Right ventricle myocardium superior (tissue), 1 donor: ENCODE measurements at regions not wholly inside any gene's neighbourhood (a gene's known extent, or its start where the extent isn't known, plus 50 kb on each side); places are given as distances from the start of the nearest gene placed in this dataset.

Source experiments
- ATAC-seq: fragments of 200-7000 bp; cut with Tn5 transposase; one replicate; pipeline ENCODE4 v1.9.1; 2020; ENCODE audit warnings: mild to moderate bottlenecking; ENCODE audit not compliant: poor library complexity
- DNase-seq: peaks from one replicate; pipeline ENCODE4 v3.0.0-alpha.2; 2020
- intact Hi-C: fragments of 100-400 bp; cut with DNase I; formaldehyde crosslinking; loops from one replicate; pipeline ENCODE4 v1.11.2; 2022
- donor health status: DM: no; HTN: yes; CAD: no; lungs with severe emphysema.

DNA sequence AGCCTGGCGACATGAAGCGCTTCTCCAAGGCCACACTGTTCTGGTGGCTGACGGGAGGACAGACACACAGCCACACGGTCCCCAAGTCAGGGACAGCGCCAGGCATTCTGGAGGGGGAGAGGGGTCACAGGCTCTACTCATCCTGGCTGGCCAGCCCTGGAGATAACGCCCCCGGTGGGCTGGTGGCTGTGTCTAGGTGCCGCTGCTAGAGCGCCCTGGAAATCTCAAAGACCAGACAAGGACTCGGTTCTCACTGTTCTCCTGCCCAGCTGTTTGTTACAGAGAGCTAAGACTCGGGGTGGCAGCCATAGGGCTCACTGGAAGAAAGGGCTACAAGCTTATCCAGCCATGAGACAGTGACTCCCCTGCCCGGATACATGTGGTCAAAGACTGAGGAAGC lies 72.0 kb downstream of the KCNF1 start:
- peak; percentile 3 for ATAC-seq
- intact Hi-C loops = no loop called here
- DNase-seq = no peak

DNA sequence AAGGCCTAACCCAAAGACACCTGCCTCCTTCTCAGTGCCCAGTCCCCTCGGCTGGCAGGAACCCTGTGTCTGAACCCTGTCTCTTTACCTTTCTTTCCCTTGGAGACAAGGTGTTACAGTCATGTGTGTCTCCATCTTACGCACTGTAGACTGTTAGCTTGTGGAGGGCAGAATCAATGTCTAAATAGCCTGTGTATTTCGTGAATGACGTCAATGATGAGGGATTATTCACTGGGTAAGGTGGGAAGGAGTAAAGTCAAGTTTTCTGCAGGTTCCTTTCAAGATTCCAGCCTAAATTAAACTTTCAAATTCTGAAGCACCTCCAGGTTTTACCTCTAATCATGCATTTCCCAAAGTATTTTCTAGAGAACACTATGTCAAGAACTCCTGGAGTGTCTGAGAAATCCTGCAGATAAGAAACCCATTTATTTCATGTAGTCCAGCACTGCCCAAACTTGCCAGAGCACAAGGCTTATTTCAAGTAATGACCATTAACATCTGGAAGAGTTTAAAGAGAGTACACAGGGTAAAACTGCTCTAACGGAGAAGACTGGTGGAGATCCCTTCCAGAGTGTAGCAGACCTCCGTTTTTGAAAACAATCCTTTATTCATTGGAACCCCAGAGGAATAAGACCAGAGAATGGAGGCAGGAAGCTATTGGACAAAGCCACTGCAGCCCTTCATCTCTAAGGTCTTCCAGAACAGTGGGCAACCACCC lies 72.8 kb downstream of the KCNF1 start:
- intact Hi-C loops = no loop called here
- DNase-seq = no peak
- peak; percentile 54 for ATAC-seq

DNA sequence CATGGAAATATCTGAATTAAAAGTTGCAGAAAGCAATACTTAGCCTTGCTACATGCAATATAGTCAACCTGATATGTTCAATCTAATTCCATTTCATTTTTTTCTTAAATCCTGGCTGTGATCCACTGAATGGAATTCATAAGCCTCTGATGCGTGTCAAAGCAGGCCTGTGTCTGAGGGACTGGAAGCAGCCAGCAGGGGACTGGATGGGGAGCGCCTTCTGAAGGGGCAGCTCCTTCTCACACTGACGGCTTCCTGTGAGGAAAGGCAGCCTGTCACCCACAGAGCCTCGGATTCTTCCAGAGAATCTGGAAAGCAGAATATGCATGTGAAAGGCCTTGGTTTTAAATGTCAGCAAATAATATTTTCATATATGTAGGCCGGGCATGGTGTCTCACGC lies 73.5 kb downstream of the KCNF1 start:
- intact Hi-C loops = no loop called here
- no peak for DNase-seq
- ATAC-seq = no peak

DNA sequence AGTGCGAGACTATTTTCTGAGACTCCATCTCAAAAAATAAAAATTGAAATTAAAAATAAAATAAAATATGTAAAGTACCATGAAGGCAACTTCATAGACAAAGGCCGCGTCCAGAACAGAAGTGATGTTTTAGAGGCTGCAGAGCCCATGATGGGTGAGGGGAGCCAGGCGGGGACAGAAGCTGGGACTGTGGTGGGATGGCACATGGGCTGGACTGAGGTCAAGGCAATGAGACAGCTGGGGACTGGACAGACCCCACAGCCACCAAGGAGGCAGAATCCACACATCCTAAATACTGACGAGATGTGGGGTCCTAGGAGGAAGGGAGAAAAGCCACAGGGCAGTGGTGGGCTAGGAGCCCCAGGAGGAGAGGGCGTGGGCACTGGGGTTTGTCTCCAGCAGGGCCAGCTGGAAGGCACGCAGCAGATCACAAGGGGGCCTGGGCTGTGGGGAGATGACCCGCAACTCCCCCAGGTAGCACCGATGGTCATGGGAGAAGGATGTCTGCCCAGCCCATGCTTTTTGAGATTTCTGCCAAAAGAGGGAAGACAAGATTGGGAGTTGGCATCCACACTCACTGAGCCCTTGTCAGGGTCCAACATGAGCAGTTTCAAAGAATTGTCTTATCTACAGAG lies 74.3 kb downstream of the KCNF1 start:
- DNase-seq = no peak
- intact Hi-C loops = no loop called here
- no peak for ATAC-seq

DNA sequence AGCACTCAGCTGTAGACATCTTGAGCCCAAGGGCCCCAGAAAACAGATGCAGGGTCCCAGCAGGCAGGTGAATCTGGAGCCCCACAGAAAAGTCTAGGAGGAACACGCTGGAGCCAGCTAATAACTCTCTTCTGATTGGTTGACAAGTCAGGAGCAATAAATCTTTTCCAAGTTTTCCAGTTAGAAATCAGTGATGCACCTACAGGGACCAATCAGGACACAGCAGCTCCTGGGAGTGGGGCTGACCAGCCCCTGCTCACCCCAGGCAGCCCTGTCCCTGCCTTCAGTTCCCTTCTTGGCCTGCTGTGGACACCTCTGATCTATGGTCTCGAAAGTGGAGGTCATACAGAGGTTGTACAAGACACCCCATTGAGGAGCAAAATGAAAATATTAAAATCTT lies 75.7 kb downstream of the KCNF1 start:
- ATAC-seq (no peak), DNase-seq (no peak)
- intact Hi-C loops = no loop called here

DNA sequence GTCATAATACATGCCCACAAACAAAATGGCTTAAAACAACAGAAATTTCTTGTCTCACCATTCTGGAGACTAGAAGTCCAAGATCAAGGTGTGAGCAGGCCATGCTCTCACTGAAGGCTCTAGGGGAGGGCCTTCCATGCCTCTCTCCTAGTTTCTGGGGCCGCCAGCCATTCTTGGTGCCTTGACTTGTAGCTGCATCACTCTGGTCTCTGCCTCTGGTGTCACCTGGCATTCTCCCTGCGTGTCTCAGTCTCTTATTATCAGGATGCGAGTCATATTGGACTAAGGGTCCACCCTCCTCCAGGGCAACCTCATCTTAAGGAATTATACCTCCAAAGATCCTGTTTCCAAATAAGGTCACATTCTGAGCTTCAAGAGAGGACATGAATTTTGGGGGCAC lies 76.1 kb downstream of the KCNF1 start:
- intact Hi-C loops = no loop called here
- DNase-seq = no peak
- ATAC-seq = no peak

DNA sequence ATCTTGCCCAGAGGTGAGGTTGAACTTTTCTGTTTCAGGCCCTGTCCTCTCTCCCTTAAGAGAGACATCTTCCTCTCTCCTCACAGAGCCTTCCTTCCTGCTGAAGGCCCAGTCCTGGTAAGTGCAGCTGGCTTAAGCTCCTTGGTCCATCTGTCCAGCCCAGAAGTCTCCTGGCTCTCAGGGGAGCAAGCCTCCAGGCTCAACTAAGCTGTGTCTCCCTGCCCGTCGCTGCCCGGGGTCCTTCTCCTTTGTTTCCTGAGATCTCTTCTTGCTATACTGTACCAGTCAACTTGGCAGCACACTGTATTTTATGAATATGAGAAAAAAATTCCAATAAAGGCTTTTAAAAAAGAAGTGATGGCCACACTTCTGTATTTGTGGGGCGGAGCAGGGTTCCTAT lies 77.4 kb downstream of the KCNF1 start:
- intact Hi-C loops = no loop called here

DNA sequence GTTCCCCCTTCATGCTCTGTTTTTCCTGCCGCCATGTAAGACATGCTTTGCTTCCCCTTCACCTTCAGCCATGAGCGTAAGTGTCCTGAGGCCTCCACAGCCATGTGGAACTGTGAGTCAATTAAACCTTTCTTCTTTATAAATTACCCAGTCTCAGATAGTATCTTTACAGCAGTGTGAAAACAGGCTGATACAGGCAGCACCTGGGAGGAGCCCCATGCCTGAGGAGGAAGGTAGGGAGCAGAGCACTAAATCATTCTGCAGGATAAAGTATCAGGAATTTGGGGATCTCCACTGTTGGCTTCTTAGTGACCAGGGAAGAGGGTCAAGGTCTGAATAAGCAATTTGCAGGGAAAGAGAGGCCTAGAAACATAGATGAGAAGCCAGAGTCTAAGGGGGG lies 78.0 kb downstream of the KCNF1 start:
- DNase-seq = no peak
- ATAC-seq = no peak
- intact Hi-C loops = no loop called here

More for the DNA sequence above, 77.4 kb downstream of the KCNF1 start:
- DNase-seq (no peak), ATAC-seq (no peak)

DNA sequence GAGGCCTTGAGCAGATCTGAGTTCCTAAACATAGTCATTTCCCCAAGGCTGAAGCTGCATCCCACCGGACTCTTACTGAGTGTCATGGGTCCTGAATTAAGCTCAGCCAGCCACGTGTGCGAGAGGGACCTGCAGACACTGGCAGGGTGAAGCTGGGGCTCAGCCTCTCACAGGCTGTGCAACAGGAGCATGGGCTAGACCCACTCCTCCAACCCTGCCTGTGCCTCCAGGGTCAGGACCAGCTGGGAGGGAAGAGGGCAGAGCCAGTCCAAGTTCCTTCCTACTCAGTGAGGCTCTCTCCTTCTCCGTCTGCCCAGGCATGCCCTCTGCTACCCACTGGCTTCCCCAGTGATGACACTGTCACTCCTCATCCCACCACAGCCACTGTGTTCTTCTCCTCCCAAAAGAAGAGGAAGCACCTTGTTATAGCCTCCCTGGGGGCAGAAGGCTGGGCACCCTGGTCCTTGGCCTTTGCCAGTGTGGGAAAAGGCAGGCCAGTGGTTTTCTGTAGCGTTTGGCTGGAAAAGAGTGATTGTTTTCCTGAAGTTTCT lies 78.9 kb downstream of the KCNF1 start:
- no peak for DNase-seq
- no peak for ATAC-seq
- intact Hi-C loops = no loop called here

DNA sequence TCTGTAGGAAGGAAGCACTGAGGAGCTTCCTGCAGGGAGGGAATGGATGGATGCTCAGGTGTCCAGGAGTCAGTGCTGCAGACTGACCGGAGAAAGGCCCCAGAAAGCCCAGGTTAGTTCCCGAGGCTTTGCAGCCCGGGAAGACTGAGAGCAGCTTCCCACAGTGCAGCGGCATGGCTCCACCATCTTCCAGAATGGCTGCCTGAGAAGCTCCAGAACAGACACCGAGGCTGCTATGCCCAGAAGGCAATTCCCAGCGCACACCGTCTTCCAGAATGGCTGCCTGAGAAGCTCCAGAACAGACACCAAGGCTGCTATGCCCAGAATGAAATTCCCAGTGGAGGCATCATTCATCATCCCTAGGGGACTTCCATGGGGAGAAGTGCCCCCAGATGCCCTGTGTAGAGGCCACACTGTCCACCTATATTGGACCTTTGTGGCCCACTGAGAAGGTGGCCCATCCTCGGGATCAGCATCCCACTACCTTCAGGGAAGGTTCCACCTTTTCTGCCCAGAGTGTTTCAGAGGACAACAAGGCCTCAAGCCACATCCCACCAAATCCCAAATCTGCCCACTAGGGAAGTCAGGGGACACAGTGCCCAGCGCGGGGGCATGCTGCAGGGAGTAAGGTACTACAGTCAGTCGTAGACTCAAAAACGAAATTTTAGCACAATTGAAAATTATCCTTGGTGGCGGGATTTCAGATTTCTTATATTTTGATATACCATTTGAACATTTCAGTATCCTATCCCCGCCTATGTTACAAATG lies 80.5 kb downstream of the KCNF1 start:
- intact Hi-C loops = no loop called here
- DNase-seq = no peak

DNA sequence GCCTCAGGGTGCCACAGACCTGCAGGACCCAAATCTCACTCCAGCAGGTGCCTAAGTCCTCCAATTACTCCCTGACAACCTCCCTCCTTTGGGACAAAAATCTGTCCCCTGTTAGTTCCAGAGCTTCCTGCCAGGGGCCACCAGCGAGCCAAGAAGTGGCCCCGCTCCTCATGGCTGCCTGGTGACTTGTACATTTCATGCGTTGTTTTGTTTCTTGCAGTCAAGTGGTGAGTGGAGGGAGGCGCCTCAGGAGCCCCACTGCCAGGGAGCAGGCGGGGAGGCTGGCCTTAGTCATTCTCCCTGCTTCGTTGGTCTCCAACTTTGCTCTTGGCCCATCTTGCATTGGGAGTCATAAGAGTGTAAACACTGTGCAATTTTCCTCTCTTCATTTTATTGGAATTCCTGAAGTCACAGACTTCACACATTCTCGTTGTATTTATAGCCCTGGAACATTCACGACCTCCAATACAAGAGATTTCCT lies 81.3 kb downstream of the KCNF1 start:
- intact Hi-C loops = no loop called here
- no peak for ATAC-seq

More for the DNA sequence above, 80.5 kb downstream of the KCNF1 start:
- ATAC-seq = no peak

DNA sequence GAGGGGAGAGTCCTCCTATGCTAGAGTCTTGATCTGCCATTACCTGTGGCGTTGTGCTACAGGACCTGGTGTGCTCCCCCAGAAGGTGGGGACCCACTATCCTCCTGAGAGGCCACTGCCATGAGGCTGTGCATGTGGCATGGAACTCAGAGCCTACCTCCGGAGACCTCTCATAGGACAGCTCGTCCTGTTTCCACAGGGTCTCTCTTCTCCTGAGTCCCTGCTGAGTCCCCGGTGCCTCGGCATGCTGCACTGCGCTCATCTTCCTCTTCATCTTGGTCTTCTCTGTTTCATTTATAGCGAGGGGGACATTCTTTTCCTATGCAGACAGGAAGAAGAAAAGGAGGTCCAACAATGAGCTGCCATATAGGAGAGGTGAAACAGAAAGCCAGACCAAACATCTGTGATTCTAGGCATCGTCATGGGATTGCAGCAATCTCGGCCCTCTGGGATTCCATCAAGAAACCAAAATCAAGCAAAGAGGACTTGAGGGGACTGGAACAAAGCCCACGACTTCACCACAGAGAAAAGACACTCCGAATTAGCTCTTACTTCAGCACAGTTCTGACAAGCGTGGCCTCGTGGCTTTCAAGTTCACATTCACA lies 83.7 kb downstream of the KCNF1 start:
- DNase-seq (no peak), ATAC-seq (no peak)
- intact Hi-C loops = no loop called here

More for the DNA sequence above, 81.3 kb downstream of the KCNF1 start:
- DNase-seq = no peak

DNA sequence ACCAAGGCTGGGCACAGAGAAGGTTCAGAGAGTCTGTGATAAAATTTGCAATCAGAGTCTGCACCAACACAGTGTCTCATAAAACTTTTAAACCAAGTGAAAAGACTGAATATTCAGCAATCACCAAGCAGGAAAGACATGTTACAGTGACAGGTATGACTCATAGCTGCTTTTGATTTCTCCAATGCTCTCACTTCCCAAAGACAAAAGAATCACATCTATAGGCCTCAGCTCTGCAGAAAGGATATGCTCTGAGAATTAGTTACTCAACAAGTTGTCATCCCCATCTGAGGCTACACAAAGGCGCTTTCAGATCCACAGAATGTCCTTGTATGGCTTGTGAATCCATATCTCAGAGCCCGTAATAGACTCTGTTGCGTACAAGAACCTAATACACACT lies 92.5 kb downstream of the KCNF1 start:
- ATAC-seq (no peak), DNase-seq (no peak)
- intact Hi-C loops = no loop called here

DNA sequence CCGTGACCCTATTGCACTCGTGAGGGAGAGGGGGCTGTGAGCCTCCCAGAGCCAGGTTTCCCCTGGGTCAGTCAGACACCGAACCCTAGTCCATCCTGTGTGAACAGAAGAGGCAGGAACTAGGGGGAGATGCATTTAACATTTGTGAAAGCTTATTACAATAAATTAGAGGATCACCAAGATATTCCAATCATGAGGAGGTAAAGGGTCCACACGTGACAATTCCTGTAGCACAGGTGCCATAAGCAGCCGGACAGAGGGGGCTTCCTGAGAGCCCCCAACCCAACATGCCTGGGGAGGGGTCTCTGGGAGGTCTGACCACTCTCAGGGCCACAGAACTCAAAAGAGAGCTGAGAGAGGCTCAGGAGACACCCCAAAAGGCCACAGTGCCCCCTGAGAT lies 93.3 kb downstream of the KCNF1 start:
- ATAC-seq (no peak), DNase-seq (no peak)
- intact Hi-C loops = no loop called here

DNA sequence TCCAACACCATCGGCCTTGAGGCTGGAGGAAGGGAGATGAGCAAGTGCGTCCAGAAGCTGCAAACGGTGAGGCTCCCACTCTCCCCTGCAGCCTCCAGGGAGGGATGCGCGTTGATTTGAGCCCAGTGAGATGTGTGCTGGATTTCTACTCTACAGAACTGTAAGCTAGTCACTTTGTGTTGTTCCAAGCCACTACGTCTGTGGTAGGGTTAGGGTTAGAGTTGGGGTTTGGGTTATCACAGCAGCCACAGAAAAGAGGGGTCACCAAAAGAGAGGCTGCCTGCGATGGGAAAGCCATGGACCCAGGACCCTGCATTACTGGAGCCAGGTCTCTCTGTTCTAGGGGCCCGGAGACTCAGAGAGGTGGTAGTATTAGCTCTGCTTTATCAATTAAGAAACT lies 94.5 kb downstream of the KCNF1 start:
- no peak for ATAC-seq
- intact Hi-C loops = no loop called here
- DNase-seq = no peak

DNA sequence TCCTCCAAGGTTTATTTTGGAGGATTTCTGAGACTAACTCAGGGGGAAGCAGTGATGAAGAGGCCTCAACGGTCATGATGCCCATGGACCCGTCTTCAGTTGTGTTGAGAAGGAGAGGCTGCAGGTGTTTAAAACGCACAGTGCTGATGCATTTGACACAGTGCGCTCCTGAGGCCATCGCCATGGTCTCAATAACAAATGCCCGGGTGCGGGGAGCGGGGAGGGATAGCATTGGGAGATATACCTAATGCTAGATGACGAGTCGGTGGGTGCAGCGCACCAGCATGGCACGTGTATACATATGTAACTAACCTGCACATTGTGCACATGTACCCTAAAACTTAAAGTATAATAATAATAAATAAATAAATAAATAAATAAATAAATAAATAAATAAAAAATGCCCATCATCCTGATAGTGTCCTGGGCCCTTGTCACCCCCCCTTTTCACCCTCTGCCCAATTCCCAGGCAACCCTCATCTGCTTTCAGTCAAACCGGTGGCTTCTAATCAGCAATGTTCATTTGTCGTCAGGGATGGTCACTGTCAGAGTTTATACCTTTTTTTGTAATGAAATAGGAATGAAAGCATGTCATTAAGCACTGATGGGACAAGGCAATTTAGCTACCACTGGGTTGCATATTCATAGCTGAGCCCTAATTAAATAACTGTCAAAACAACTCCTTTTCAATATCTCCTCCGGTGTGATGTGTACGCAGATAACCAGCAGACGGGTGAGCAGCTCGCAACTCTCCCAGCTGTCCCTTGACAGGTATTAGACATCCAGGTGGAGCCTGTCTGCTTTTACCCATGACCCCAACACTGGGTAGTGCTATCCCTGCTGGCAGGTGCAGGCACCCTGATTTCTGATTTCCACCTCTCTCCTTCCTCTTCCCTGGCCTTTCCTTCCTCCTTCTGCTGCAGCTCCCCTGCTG lies 95.9 kb downstream of the KCNF1 start:
- intact Hi-C loops = no loop called here
- DNase-seq (no peak), ATAC-seq (no peak)

DNA sequence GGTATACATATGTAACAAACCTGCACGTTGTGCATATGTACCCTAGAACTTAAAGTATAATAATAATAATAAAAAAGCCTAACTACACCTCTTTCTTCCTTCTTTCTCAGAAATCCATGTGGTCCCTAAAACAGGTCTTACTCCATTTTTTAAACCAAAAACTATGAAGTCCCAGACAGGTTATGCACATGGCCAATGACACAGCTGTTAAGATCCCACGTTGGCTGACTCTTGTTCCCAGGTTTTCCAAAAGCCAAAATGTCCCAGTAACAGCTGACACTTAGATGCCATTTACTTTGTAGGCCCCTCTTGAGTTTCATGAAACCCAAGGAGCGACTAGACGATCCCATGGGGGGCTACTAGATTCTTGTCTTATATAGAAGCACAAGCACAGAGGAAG lies 97.0 kb downstream of the KCNF1 start:
- ATAC-seq (no peak), DNase-seq (no peak)
- intact Hi-C loops = no loop called here

DNA sequence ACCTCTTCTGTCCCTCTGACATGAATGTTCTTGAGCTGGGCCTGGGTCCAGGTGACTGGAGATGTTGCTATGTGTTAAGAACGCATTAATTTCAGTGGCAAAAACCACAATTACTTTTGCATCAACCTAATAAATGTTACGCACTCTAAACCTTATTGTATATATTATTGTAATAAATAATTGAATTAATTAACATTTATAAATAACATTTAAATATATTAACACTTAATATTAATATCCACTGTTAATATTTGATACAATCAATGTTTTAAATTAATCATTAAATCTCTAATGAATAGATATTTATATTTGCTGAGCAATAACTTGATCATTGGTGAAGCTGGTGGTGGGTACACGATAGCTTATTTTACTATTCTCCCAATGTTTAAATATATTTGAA lies 97.4 kb downstream of the KCNF1 start:
- DNase-seq = no peak
- intact Hi-C loops = no loop called here
- ATAC-seq = no peak
